Kidney epithelial cell (primary cell): ENCODE measurements at regions not wholly inside any gene's neighbourhood (a gene's known extent, or its start where the extent isn't known, plus 50 kb on each side); places are given as distances from the start of the nearest gene placed in this dataset.
A peak's percentile ranks its signal among the peaks of the same experiment; 100 is the strongest.

Source experiments
- DNase-seq: peaks from one replicate; pipeline ENCODE4 v3.0.0-alpha.2; 2010; ENCODE audit warnings: low read depth
- H3K27me3 ChIP-seq: 2 replicates; pipeline ENCODE4 v1.6.0; 2011; ENCODE audit warnings: low read length; ENCODE audit not compliant: control insufficient read depth, insufficient read depth
- H3K36me3 ChIP-seq: 2 replicates; pipeline ENCODE4 v1.5.1; 2011; ENCODE audit warnings: low read length; ENCODE audit not compliant: control insufficient read depth, insufficient read depth
- H3K4me3 ChIP-seq: 2 replicates; pipeline ENCODE4 v1.5.1; 2011; ENCODE audit warnings: low read depth, mild to moderate bottlenecking, control low read depth, low read length
- TF ChIP-seq, protein P1 (sequence below): IDR thresholded peaks from 2 replicates; pipeline ENCODE4 v1.5.1; 2011; ENCODE audit warnings: mild to moderate bottlenecking, moderate library complexity, low read length, control low read depth, inconsistent platforms; ENCODE audit not compliant: insufficient read depth, poor library complexity, severe bottlenecking

- no peaks in the 10 kb centered on the region for H3K27me3 ChIP-seq
- no peak overlapping the region for H3K4me3 ChIP-seq
- H3K36me3 ChIP-seq, result no peaks in the 10 kb centered on the region
- DNase-seq, result no peak
- TF ChIP-seq, protein P1, sequence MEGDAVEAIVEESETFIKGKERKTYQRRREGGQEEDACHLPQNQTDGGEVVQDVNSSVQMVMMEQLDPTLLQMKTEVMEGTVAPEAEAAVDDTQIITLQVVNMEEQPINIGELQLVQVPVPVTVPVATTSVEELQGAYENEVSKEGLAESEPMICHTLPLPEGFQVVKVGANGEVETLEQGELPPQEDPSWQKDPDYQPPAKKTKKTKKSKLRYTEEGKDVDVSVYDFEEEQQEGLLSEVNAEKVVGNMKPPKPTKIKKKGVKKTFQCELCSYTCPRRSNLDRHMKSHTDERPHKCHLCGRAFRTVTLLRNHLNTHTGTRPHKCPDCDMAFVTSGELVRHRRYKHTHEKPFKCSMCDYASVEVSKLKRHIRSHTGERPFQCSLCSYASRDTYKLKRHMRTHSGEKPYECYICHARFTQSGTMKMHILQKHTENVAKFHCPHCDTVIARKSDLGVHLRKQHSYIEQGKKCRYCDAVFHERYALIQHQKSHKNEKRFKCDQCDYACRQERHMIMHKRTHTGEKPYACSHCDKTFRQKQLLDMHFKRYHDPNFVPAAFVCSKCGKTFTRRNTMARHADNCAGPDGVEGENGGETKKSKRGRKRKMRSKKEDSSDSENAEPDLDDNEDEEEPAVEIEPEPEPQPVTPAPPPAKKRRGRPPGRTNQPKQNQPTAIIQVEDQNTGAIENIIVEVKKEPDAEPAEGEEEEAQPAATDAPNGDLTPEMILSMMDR, result peak; percentile 31
Observed at GRCh38 chr15:95284933-95285421, 1045.5 kb upstream of the NR2F2 start.

GRCh38 chr15:95286352-95286880, 1044.1 kb upstream of the NR2F2 start:
- no peaks in the 10 kb centered on the region for H3K27me3 ChIP-seq
- H3K36me3 ChIP-seq, result no peaks in the 10 kb centered on the region
- H3K4me3 ChIP-seq, result no peak overlapping the region
- DNase-seq, result no peak
- TF ChIP-seq, protein P1, result no peak

- TF ChIP-seq, protein P1, result no peak
- no peaks in the 10 kb centered on the region for H3K36me3 ChIP-seq
- H3K27me3 ChIP-seq, result no peaks in the 10 kb centered on the region
- no peak for DNase-seq
- H3K4me3 ChIP-seq, result no peak overlapping the region
Observed at GRCh38 chr15:95287720-95288103, 1042.8 kb upstream of the NR2F2 start.

- TF ChIP-seq, protein P1, result no peak
- Histone ChIP-seq H3K27me3 (no peaks in the 10 kb centered on the region), H3K36me3 (no peaks in the 10 kb centered on the region), H3K4me3 (no peak overlapping the region)
- DNase-seq, result no peak
Observed at GRCh38 chr15:95288626-95289025, 1041.9 kb upstream of the NR2F2 start.

- TF ChIP-seq, protein P1, result no peak
- Histone ChIP-seq H3K36me3 (no peaks in the 10 kb centered on the region), H3K27me3 (no peaks in the 10 kb centered on the region), H3K4me3 (no peak overlapping the region)
- no peak for DNase-seq
Observed at GRCh38 chr15:95290176-95290974, 1040.1 kb upstream of the NR2F2 start.
